Nucleus accumbens (tissue), 56 donors: ENCODE measurements at regions not wholly inside any gene's neighbourhood (a gene's known extent, or its start where the extent isn't known, plus 50 kb on each side); places are given as distances from the start of the nearest gene placed in this dataset.

Experiments
- DNase-seq, 56 donors: peaks; one replicate each; lab custom pipeline; 2025; lab: John Stamatoyannopoulos, UW

GRCh38 chr11:69242266-69242920 is 51.6 kb upstream of the MYEOV start:
- no peak for DNase-seq

DNA sequence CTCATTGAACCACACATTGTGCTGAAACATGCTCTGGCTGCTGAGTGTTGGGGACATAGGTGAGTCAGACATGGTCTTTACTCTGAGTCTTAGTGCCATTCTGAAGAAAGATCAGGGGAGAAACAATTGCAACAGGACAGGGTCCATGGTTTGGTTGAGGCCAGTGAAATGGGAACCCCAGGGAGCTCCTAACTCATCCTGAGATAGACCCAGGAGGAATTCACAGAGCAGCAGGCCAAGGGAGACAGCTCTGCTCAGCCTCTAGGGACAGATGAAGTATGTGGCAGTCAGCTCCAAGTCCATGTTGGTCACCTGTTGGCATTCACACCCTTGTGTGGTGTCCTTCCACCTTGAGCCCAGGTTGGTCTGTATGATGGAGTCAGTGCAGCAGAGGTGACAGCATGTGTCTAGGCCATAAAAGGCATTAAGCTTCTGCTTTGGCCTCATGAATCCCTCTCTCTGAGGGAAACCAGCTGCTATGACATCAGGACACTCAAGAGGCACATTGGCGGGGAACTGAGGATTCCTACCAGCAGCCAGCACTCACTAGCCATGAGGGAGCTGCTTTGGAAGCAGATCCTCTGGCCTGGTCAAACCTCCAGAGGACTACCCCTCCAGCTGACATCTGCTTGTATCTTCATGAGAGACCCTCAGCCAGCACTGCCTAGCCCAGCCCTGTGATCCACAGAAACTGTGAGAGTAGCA is 50.3 kb upstream of the MYEOV start:
- DNase-seq: no peak
